GM21390 (cell line): ENCODE measurements at regions not wholly inside any gene's neighbourhood (a gene's known extent, or its start where the extent isn't known, plus 50 kb on each side); places are given as distances from the start of the nearest gene placed in this dataset.
"Not testable (repeated sequence)": the region's sequence is repeated elsewhere in the genome, so short reads cannot be mapped to it uniquely, and the experiment has no call there.

Experiments
- ATAC-seq: cut with Tn5 transposase; IDR thresholded peaks from one replicate; pipeline ENCODE4 v1.9.1; 2021; ENCODE audit not compliant: unreplicated experiment

DNA sequence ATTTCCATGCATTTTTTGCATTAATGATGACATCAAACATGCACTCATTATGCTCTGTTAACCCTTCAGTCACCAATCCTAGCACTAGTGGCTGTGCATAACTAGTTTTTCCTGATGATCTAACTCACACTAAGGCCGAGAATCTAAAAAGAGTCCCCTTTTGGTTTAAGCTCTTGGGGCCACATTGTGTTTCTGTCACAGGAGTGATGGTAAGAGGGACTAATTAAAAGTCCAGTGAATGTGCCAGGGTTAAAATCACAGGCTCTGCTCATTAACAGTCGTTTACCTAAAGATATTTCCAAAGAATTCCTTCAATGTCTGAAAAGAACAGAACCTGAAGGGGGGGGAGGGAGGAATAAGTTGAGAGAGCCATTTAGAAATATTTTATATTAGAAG, 359.0 kb upstream of the ANKRD30A start:
- no peak for ATAC-seq

DNA sequence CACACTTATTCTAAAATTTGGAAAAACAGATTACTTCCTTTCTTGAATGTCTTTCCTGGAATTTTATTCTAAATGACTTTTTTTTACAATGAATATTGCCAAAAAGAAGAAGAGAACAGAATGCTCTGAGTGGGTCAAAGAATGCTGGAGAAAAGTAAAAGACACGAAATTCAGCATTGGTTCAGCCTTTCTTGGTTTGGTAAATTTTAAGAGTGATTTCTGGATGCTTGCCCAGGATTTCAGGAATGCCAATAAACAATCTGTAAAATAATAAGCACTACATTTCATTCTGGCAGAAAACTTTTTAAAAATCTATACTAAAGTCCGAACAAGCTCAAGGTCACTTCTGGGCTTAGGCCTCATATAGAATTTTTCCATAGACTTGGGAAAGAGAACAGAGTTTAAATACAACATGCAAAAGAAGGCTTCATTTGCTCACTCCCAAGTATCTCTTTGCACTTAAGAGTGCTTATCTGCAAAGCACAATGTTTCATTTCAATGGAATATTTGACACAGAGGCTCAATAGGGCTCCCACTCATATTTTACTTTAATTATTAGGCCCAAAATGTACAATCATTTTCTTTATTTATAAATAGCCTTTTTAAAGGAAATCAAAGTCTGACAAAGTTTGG, 359.5 kb upstream of the ANKRD30A start:
- ATAC-seq: no peak

DNA sequence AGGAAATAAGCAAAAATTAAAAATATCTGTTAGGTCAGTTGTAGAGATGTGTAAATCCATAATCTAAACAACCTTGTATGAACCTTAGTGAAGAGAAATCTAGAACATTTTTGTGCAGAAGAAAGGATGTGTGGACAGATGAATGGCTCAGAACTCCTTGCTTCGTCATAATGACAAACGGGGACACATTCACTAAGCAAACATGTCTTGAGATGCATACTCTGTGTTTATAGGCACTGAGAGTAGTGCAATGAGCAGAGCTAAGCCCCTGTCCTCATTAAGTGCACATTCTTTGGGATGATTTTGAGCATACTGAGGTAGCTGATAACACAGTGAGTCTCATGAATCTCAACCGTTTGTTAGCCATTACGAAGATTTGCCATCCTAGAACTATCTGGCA, 360.6 kb upstream of the ANKRD30A start:
- no peak for ATAC-seq

DNA sequence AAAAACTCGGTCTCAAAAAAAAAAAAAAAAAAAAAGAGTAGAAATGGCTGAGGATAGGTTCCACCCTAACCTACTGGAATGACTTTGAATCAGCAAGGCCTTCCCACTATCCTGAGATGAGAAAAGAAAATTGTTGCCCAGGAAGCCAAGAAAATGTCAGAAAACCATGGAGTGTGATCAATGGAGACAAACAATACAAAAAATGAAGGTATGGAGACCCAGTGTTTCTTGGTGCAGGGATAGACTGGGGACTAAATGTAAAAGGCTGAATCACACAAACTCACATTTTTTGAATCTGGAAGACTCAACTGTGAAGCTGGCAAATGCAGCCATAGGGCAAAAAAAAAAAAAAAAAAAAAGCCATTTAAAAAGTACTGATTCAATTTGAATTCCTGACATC, 364.3 kb upstream of the ANKRD30A start:
- no peak for ATAC-seq

DNA sequence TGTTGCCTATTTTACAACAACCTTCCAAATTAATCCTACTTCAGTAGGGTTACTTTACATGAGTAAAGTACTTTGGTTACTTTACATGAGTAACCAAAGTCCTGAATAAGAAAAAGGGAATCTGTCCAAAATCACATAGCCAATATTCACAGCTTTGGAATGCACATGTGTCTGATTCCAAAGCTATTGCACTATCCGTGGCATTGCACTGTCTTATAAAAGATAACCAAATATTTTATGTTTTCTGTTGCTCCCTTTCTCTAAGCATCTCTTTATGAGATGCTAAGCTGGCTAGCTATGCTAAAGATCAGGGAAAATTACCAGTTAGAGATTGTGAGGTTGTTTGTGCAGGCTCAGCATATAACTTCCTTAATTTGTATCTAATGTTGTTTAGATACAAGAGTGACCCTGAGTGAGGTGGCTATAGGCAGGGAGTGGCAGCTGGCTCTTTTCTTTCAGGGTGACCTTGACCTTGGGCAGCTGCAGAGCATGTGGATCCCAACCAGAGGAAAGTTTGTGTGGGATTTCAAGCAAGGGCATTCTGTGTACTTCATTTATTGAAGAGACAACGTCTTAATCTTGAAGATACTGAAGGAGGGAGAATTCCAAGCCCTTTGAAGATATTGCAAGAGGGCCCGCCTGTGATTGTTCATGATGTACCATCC, 366.1 kb upstream of the ANKRD30A start:
- ATAC-seq: no peak

DNA sequence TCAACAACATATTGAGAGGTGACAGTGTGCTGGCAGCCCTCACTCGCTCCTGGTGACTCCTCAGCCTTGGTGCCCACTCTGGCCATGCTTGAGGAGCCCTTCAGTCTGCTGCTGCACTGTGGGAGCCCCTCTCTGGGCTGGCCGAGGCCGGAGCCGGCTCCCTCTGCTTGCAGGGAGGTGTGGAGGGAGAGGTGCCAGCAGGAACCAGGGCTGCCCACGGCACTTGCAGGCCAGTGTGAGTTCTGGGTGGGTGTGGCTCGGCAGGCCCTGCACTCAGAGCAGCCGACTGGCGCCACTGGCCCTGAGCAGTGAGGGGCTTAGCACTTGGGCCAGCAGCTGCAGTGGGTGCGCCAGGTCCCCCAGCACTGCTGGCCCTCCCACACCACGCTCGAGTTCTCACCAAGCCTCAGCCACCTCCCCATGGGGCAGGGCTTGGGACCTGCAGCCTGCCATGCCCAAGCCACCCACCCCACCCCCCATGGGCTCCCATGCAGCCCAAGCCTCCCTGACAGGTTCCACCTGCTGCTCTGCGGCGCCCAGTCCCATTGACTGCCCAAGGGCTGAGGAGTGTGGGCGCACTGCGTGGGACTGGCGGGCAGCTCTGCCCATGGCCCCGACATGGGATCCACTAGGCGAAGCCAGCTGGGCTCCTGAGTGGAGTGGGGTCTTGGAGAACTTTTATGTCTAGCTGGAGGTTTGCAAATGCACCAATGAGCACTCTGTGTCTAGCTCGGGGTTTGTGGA, 377.1 kb upstream of the ANKRD30A start:
- no peak for ATAC-seq

DNA sequence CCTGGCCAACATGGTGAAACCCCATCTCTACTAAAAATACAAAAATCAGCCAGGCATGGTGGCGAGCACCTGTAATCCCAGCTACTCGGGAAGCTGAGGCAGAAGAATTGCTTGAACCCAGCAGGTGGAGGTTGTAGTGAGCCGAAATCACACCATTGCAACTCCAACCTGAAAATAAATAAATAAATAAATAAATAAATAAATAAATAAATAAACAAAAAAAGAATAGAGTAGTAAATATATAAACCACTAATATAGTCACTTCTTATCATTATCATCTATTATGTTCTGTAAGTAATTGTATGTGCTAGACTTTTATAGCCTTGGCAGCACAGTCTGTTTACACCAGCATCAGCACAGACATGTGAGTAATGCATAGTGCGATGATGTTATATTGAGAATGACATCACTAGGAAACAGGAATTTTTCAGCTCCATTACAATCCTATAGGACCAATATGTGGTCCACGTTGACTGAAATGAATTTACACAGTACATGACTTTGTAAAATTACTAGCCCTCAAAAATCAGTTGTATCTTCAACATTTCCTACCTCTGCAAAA, 385.4 kb upstream of the ANKRD30A start:
- no peak for ATAC-seq

DNA sequence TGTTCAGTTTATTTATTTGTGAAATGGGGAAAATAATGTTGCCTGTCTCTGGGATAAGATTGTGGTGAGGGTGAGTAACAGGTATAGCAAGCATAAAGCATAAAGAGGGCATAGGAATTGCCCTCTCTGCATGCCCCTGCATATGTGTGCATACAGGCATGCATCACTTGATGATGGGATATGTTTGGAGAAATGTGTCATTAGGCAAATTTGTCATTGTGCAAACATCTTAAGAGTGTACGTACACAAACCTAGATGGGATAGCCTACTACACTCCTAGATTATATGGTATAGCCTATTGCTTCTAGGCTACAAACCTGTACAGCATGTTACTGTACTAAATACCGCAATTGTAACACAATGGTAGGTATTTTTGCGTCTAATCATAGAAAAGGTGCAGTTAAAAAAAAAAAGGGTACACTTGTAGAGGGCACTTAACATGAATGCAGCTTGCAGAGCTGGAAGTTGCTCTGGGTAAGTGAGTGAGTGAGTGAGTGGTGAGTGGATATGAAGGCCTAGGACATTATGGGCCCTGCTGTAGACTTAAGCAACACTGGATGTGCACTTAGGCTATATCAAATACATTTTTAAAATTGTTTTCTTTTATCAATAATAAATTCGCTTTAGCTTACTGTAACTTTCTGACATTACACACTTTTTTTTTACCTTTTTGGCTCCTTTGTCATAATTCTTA, 386.5 kb upstream of the ANKRD30A start:
- no peak for ATAC-seq

DNA sequence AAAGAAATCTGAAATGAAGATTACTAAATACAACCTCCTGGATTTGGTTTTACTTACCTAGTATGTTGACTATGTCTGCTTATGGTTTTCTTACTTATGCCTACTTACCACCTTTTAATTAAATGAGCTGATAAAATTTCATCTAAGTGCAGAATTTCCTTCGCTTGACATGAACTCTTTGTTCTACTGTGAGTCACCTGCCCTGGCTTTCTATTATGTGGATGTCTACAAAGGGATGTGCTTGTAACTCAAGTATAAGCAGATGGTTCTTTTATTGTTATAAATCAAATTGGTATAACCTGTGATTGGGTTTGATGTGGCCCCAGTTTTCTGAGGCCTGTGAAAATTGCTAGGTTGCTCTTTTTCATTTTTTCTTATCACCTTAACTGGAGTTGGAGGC, 389.1 kb upstream of the ANKRD30A start:
- no peak for ATAC-seq

DNA sequence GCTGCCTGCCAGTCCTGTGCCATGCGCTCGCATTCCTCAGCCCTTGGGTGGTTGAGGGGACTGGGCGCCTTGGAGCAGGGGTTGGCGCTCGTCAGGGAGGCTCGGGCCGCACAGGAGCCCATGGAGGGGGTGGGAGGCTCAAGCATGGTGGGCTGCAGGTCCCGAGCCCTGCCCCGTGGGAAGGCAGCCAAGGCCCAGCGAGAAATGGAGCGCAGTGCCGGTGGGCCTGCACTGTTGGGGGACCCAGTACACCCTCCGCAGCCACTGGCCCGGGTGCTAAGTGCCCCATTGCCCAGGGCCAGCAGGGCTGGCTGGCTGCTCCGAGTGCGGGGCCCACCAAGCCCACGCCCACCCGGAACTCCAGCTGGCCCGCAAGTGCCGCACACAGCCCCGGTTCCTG, 390.8 kb upstream of the ANKRD30A start:
- not testable (repeated sequence) for ATAC-seq

DNA sequence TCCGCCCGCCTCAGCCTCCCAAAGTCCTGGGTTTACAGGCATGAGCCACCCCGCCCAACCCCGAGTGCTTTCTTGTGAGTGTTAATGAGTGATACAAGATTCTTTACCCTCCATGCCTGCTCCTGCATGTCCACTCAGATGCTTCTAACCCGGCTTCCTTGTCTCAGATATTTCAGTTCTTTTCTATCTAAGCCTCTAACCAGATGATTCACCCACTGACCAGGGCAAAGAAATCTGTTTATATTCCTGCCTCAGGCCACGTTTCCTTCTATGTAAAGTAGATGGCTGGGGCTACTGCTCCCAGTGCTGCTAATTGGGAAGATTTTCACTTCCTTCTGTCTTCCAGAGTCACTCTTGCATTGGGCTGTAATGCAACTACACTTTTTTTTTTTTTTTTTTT, 395.1 kb upstream of the ANKRD30A start:
- no peak for ATAC-seq

DNA sequence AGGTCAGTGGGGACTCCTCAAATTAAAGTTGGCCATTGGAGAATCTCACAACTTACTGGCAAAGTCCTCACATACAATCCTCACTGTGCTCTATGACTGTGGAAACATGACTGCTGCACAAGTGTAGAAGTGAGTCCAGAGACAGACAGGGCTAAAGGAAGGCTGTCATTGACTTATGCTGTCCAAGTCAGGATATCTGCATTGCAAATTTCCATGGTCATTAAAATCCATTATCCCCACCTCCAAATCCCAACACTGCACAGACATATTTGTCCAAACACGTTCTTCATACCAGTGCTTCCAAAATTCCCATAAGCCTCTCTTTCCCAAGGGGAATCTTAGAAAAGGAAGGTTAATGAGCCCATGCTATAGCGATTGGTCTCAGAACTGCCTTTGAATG, 396.8 kb upstream of the ANKRD30A start:
- no peak for ATAC-seq

DNA sequence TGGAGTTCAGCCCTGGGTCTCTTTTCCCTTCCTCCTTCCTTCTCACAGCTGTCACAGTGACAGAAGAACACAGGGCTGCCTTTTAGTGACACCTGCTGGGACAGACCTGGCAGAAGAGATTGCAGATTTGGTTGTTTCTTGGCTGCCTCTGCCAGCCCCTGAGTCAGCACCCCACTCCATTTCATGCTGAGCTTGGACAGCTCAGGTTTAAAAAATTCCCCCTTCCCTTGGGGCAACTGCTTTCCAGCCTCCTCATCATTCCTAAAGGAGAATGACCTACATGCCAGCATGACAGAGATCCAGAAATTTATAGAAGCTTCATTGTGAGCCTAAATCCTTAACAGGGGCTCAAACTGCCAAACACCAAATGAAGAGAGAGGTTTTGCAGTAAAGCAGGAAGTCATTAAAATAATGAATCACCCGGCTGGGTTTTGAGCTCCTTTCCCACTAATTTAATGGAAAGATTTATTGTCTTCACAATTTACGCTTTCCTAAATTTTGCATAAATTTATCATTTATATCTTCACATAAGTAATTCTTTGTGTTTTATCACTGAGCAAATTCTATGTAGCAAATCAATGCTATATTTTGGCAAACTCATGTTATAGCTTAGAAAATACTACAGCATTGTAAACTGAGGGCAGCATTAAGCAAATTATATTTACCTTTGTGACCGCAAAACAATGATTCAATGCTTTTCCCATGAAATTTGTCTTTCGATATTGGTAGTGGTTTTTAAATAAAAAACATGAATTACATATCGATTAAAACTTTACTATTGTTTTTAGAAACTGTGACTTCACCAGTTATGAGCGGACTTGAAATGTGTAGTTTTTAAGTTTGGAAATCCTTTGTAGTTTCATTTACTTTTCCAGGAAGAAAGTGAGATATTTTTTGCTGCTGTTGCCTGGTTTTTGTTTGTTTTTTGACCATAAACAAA, 399.5 kb upstream of the ANKRD30A start:
- no peak for ATAC-seq

DNA sequence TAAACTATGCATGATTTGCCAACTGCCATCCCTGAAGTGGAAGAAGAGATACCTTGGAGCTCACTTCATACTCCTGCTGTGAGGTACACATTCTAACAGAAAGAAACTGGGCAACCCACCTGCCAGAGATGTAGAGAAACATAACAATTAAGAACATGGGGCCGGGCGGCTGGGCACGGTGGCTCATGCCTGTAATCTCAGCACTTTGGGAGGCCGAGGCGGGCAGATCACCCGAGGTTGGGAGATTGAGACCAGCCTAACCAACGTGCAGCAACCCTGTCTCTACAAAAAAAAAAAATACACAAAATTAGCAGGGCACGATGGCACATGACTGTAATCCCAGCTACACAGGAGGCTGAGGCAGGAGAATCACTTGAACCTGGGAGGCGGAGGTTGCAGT, 402.6 kb upstream of the ANKRD30A start:
- no peak for ATAC-seq

DNA sequence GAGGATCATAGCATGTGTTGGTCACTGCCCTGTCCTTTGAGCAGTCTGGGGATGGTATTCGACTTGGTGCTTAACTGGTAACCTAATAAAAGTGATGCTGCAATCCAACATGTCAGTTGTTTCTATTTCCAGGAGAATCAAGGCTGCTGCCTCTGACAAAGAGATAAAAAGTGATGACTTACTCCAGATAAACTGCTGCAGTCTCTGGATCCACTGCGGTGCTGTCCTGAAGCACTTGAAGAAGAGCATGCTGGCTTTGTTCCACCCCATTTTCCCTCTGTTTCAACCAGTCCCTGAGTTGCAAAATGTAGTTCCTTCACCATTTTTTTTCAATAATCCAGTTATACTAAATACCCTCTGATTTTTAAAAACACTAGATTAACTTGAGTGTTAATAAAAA, 403.5 kb upstream of the ANKRD30A start:
- no peak for ATAC-seq

DNA sequence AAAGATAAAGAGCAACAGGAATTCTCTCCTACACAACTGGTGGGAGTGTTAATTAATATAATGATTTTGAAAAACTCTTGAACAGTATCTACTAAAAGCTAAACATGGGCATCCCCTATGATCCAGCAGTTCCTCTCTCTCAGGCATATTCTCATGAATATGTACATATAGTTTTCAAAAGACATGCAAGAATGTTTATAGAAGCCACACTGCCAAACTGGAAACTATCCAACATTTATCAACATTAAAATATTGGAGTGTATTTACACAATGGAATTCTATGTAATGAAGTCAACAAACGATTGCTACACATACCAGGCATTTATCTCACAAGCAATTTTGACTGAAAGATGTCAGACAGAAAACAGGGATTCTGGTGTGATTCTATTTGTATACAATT, 404.5 kb upstream of the ANKRD30A start:
- ATAC-seq: no peak

DNA sequence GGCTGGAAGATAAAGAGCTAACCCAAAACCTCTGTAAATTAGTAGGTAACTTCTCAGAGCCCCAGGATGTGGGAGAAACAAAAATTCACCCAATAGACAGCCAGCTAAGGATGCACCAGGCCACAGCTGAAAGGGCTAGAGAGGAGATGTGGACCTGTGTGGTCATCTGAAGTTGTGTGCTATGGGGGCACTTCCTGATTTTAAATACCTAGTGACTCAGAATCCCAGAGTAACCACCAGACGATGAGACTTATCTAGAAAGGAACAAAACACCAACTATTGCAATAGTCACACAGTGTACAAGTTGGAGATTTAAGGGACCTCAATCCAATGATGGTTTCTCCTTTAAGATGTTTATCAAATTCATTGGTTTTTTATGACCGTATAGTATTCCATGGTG, 408.3 kb upstream of the ANKRD30A start:
- ATAC-seq: no peak

DNA sequence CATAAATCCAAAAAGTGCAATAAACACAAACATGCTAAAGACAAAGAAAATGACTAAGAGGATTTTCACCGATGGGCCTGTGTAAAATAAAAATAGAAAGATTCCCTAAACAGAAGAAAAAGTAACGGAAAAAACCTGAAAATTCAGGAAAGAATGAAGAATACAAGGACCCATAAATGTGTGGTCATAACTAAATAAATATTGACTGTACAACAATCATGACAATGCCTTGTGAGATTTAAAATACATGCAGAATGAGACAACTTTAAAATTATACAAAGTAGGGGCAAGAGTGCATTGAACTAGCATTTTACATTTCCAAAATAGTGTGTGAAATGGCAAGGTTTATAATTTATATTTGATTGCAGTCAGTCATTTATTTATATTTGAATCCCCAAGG, 409.1 kb upstream of the ANKRD30A start:
- ATAC-seq: no peak

DNA sequence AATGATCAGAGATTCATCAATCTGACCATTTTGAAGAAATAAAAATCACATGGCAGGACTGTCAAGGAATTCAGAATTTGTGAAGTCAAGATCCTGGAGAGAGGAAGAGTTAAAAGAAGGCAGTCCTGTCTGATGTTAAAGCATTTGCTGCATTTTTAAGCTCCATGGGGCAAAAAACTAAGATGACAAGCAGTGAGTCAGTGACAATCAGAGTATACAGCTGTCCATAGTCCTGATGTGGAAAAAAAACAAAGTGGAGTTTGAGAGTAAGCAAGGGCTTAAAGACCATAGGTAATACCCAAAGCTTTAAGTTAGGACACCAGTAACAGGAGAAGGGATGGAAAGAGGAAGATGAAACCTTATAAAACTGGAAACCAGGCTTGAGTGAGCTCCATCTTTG, 412.7 kb upstream of the ANKRD30A start:
- no peak for ATAC-seq

DNA sequence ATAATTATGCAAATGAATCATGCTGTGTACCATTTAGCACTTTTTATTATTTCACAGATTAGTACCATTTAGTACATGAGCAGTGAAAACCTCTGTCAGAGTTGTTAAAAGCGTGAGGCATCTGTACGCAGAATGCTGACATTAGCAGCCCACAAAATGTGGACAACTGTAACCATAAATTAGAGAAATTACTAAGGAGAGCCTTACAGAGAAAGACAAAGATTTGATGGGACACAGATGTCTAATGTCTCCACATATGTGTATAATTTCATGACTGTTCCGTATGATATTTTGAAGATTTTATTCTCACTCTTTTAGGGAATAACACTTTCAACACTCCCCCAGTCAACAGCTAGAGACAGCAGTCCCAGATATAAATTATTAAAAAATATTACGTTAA, 414.0 kb upstream of the ANKRD30A start:
- no peak for ATAC-seq
